Caco-2 (cell line): ENCODE measurements at regions not wholly inside any gene's neighbourhood (a gene's known extent, or its start where the extent isn't known, plus 50 kb on each side); places are given as distances from the start of the nearest gene placed in this dataset.
A peak's percentile ranks its signal among the peaks of the same experiment; 100 is the strongest.
"Not testable (repeated sequence)": the region's sequence is repeated elsewhere in the genome, so short reads cannot be mapped to it uniquely, and the experiment has no call there.

Experiments
- BruUV-seq: library from RNA; stranded (reverse); fragments of 400-500 nt; replicated peaks from 2 replicates; lab custom pipeline; 2021; lab: Mats Ljungman, UMichigan
- CTCF ChIA-PET: fragments of 300-600 bp; sonication (Branson Sonifier 250); formaldehyde crosslinking; loops from one replicate; lab custom pipeline; 2022; ENCODE audit warnings: antibody characterized with exemption; lab: Charles Lee
- POLR2A ChIA-PET: fragments of 300-600 bp; sonication (Branson Sonifier 250); formaldehyde crosslinking; loops from one replicate; lab custom pipeline; 2022; ENCODE audit warnings: antibody characterized with exemption; lab: Charles Lee
- DNase-seq, 2 experiments: peaks; one replicate each; pipeline versions ENCODE4 v3.0.0 to v3.0.0-alpha.2; 2020 to 2022
- H3K27me3 ChIP-seq: replicated peaks from 2 replicates; pipeline ENCODE4 v1.6.0; 2011; ENCODE audit warnings: low read length; ENCODE audit not compliant: control insufficient read depth, insufficient read depth
- H3K36me3 ChIP-seq: 2 replicates; pipeline ENCODE4 v1.5.1; 2011; ENCODE audit warnings: low read length; ENCODE audit not compliant: control insufficient read depth, insufficient read depth
- H3K4me1 ChIP-seq: fragments of 250-450 bp; sonication (Bioruptor Pico); 2 replicates; pipeline ENCODE4 v1.5.1; 2020; ENCODE audit warnings: mild to moderate bottlenecking
- H3K4me3 ChIP-seq: 2 replicates; pipeline ENCODE4 v1.5.1; 2011; ENCODE audit warnings: low read depth, mild to moderate bottlenecking, control low read depth, low read length
- H3K9me3 ChIP-seq: fragments of 250-450 bp; sonication (Bioruptor Pico); 2 replicates; pipeline ENCODE4 v1.5.1; 2020; ENCODE audit warnings: mild to moderate bottlenecking, moderate library complexity
- H3K27ac Mint-ChIP-seq: one replicate; pipeline ENCODE4 v1.8.0; 2022; ENCODE audit warnings: mixed read lengths; ENCODE audit not compliant: unreplicated experiment
- H3K27me3 Mint-ChIP-seq: one replicate; pipeline ENCODE4 v1.8.0; 2022; ENCODE audit warnings: mixed read lengths; ENCODE audit not compliant: insufficient read depth, unreplicated experiment
- H3K36me3 Mint-ChIP-seq: one replicate; pipeline ENCODE4 v1.8.0; 2022; ENCODE audit warnings: mild to moderate bottlenecking, mixed read lengths; ENCODE audit not compliant: insufficient read depth, unreplicated experiment
- H3K4me1 Mint-ChIP-seq: one replicate; pipeline ENCODE4 v1.8.0; 2022; ENCODE audit warnings: low read depth, mixed read lengths; ENCODE audit not compliant: unreplicated experiment
- H3K4me3 Mint-ChIP-seq: one replicate; pipeline ENCODE4 v1.8.0; 2022; ENCODE audit warnings: mild to moderate bottlenecking, moderate library complexity, mixed read lengths; ENCODE audit not compliant: unreplicated experiment
- H3K9me3 Mint-ChIP-seq: one replicate; pipeline ENCODE4 v1.8.0; 2022; ENCODE audit warnings: mixed read lengths; ENCODE audit not compliant: unreplicated experiment
- CTCF ChIP-seq, 2 experiments: fragments of 200-600 bp in 1 of 2; IDR thresholded peaks; 1 replicate in 1 of 2; 2 replicates in 1 of 2; pipeline versions ENCODE4 v1.5.1 to v1.8.0; 2011 to 2022; ENCODE audit warnings: antibody characterized with exemption in 1 of 2, control low read depth in 1 of 2, inconsistent platforms in 1 of 2, low read depth in 1 of 2, low read length in 1 of 2, mild to moderate bottlenecking in 1 of 2, moderate library complexity in 1 of 2; ENCODE audit not compliant: insufficient read depth in 1 of 2, severe bottlenecking in 1 of 2, unreplicated experiment in 1 of 2
- intact Hi-C: fragments of 100-400 bp; cut with micrococcal nuclease; formaldehyde crosslinking; loops from one replicate; pipeline ENCODE4 v1.10.0; 2022; ENCODE audit not compliant: unreplicated experiment

DNA sequence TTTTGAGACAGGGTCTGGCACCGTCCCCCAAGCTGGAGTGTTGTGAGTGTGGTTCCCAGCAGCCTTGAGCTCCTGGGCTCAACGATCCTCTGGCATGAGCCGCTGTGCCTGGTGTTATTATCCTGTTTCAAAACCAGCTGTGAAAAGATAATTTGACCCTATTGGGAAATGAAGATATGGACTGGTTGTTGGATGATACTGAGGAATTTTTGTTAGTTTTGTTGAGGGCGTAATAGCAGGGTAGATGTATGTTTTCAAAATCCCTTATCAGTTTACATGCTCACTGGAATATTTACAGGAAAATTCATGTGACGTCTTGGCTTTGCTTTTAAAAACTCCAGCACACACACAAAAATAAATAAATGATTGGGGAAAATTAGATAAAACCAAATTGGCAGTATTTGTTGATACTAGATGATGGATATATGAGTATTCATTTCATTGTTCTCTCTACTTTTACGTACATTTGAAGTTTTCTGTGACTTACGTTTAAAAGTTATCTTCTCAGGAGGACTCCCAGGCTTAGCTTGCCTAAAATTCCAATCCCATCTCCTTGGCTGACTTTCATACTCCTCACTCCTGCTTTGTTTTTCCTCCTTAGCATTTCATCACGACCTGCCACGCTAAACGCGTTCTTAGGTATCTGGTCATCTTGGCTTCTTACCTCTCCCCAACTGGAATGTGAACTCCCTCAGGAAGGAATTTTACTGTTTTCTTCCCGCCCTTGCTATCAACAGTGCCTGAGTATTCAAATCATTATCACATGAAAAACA is 56.8 kb upstream of the TFRC start:
- Mint-ChIP-seq H3K4me1 (peaks cover 29% of the 10 kb centered on the region), H3K4me3 (peak overlapping the region; percentile 28), H3K27ac (peak overlapping the region; percentile 29), H3K27me3 (no peaks in the 10 kb centered on the region), H3K9me3 (no peaks in the 10 kb centered on the region), H3K36me3 (peaks cover 6% of the 10 kb centered on the region)
- DNase-seq, result no peak
- ChIA-PET POLR2A (interaction anchor here (0.5 kb wide), 1 partner anchor 418 kb away, joined by 3 read pairs; no protein-coding TSS in a partner anchor), CTCF (no interaction called here)
- Histone ChIP-seq H3K9me3 (no peaks in the 10 kb centered on the region), H3K4me3 (no peak overlapping the region), H3K27me3 (no peaks in the 10 kb centered on the region), H3K36me3 (no peaks in the 10 kb centered on the region), H3K4me1 (peaks cover 32% of the 10 kb centered on the region)
- intact Hi-C loops, result no loop called here
- no peak for TF ChIP-seq CTCF (IDR thresholded peaks at IDR 0.05; ENCODE audit: insufficient read depth in 1 of 2, low read depth in 1 of 2, low read length in 1 of 2, severe bottlenecking in 1 of 2, unreplicated experiment in 1 of 2)
- no TSS peak for BruUV-seq

DNA sequence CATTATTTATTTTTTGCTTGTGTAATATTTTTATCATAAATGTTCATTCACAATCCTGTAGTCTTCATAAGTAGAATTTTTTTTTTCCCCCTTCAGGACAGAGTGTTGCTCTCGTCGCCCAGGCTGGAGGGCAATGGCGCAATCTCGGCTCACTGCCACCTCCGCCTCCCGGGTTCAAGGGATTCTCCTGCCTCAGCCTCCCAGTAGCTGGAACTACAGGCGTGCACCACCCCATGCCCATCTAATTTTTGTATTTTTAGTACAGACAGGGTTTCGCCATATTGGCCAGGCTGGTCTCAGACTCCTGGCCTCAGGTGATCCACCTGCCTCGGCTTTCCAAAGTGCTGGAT is 54.7 kb upstream of the TFRC start:
- H3K27ac Mint-ChIP-seq, POLR2A ChIA-PET, intact Hi-C loops: not testable (repeated sequence)

DNA sequence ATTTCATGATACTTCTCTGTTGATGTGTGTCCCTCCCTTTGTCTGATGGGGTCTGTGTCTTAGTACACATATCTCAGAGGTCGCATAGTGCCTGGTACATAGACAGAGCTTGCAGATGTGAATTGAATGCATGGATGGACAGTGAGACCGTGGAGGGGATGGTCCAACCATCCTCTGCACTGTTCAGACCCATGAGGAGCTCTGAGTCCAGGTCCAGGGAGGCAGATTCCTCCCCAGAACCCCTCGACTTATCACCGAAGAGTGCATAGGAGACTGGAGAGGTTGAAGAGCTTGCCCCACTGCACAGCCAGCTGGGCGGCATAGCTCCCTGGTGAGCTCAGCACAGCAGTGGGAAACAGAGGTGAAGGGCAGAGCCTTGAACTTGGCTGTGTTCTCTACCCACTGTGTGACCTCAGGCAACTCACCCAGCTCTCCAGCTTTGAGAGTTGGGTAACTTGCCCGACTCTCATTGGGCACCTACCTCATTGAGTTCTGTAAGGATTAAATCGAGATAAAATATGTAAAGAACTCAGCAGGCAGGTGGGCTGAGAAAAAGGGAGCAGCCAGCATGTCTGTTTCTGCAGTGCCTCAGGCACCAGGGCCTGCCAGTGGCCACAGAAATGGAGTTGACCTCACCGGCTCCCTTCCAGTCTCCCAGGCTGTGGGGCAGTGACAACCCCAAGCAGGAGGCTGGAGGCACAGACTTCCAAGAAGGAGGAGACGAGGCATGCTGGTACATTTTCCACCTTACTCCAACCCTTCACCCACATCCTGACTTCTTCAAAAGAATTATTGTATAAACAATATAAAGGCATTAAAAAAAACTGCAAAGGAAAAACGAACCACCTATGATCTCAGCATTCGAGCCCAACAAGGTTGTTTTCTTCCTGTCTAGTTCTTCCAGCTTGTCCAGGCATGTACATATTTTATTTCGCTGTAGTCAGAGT is 54.1 kb upstream of the TFRC start:
- no peak for DNase-seq
- TF ChIP-seq CTCF (IDR thresholded peaks at IDR 0.05; ENCODE audit: insufficient read depth in 1 of 2, low read depth in 1 of 2, low read length in 1 of 2, severe bottlenecking in 1 of 2, unreplicated experiment in 1 of 2), result no peak
- CTCF ChIA-PET, result no interaction called here
- Histone ChIP-seq H3K27me3 (no peaks in the 10 kb centered on the region), H3K4me1 (peaks cover 13% of the 10 kb centered on the region), H3K4me3 (no peak overlapping the region), H3K36me3 (no peaks in the 10 kb centered on the region), H3K9me3 (no peaks in the 10 kb centered on the region)
- H3K27ac Mint-ChIP-seq, result no peak overlapping the region
- peaks cover 12% of the 10 kb centered on the region for H3K4me1 Mint-ChIP-seq
- no peaks in the 10 kb centered on the region for H3K9me3 Mint-ChIP-seq
- no peaks in the 10 kb centered on the region for H3K27me3 Mint-ChIP-seq
- no peak overlapping the region for H3K4me3 Mint-ChIP-seq
- BruUV-seq, result no TSS peak
- POLR2A ChIA-PET, result no interaction called here
- intact Hi-C loops, result no loop called here
- no peaks in the 10 kb centered on the region for H3K36me3 Mint-ChIP-seq

More for the DNA sequence above, 54.7 kb upstream of the TFRC start:
- H3K9me3 ChIP-seq, H3K27me3 Mint-ChIP-seq, CTCF ChIA-PET, BruUV-seq, H3K4me3 Mint-ChIP-seq, H3K4me3 ChIP-seq, H3K27me3 ChIP-seq, H3K36me3 ChIP-seq, H3K36me3 Mint-ChIP-seq, H3K9me3 Mint-ChIP-seq, DNase-seq: not testable (repeated sequence)
- peaks cover 17% of the 10 kb centered on the region for H3K4me1 ChIP-seq
- peaks cover 17% of the 10 kb centered on the region for H3K4me1 Mint-ChIP-seq
